ENCODE measurements at regions not wholly inside any gene's neighbourhood (a gene's known extent, or its start where the extent isn't known, plus 50 kb on each side); places are given as distances from the start of the nearest gene placed in this dataset.

DNA sequence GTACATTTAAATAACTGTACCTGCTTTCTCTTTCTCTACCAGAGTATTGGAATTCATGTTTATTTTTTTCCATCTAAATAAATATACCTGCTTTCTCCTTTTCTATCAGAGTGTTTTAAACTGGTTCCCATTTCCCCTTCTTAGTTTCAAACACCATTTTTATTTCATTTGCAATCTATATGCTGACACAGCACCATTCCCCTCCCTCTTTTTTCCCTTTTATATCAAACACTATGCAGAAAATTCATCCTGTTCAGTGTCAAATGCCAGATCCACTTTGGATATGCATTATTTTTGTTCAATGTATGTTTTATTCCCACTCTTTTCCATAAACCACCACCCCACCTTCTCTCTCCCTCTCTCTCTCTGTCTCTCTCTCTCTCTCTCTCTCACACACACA lies 85.8 kb upstream of the ST6GALNAC5 start:
- no peak overlapping the region for H3K4me3 ChIP-seq (ENCODE audit: low read depth, low read length)
- TF ChIP-seq, protein P1, sequence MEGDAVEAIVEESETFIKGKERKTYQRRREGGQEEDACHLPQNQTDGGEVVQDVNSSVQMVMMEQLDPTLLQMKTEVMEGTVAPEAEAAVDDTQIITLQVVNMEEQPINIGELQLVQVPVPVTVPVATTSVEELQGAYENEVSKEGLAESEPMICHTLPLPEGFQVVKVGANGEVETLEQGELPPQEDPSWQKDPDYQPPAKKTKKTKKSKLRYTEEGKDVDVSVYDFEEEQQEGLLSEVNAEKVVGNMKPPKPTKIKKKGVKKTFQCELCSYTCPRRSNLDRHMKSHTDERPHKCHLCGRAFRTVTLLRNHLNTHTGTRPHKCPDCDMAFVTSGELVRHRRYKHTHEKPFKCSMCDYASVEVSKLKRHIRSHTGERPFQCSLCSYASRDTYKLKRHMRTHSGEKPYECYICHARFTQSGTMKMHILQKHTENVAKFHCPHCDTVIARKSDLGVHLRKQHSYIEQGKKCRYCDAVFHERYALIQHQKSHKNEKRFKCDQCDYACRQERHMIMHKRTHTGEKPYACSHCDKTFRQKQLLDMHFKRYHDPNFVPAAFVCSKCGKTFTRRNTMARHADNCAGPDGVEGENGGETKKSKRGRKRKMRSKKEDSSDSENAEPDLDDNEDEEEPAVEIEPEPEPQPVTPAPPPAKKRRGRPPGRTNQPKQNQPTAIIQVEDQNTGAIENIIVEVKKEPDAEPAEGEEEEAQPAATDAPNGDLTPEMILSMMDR (IDR thresholded peaks at IDR 0.05; ENCODE audit: low read depth, low read length, missing control alignments): no peak
- in situ Hi-C loops (cut with HindIII; ENCODE audit: low sequenced_read_pairs): no loop called here
- no peak for DNase-seq (ENCODE audit: low read depth)

DNA sequence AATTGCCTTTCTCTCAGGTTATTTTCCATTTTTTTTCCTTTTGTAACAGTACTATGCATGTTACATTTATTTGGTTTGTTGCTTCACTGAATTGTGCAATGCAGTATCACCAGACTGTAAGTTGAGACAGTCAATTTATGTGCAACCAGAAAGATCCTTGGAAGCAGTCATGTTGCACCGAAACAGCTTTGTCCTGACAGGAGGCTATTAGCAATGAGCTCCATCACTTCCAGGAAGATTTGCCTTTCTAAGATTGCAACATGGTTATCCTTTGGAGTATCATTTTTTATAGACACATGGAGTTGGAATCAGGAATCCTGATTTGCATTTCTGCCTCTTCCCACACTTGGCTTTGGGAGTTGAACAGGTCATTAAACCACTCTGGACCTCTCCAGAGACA lies 84.5 kb upstream of the ST6GALNAC5 start:
- no peak overlapping the region for H3K4me3 ChIP-seq (ENCODE audit: low read depth, low read length)
- TF ChIP-seq, protein P1 (IDR thresholded peaks at IDR 0.05; ENCODE audit: low read depth, low read length, missing control alignments): no peak
- in situ Hi-C loops (cut with HindIII; ENCODE audit: low sequenced_read_pairs): no loop called here
- DNase-seq (ENCODE audit: low read depth): no peak

DNA sequence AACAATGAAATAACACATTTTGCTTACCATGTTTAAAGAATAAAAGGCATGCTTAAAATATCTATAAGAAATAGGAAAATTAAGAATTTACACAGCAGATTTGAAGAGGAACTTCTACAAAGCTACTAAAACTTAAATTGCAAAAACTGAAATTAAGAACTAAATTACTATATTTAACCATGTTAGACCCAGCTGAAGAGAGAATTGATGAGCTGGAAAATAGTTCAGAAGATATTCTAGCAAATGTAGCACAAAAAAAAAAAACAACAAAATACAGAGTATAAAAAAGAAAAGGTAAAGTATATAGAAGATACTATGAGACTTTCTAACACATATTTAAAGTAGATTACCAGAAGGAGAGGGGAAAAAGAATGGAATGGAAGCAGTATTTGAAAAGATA lies 82.8 kb upstream of the ST6GALNAC5 start:
- in situ Hi-C loops (cut with HindIII; ENCODE audit: low sequenced_read_pairs): no loop called here
- no peak for DNase-seq (ENCODE audit: low read depth)
- no peak overlapping the region for H3K4me3 ChIP-seq (ENCODE audit: low read depth, low read length)
- TF ChIP-seq, protein P1 (IDR thresholded peaks at IDR 0.05; ENCODE audit: low read depth, low read length, missing control alignments): no peak

DNA sequence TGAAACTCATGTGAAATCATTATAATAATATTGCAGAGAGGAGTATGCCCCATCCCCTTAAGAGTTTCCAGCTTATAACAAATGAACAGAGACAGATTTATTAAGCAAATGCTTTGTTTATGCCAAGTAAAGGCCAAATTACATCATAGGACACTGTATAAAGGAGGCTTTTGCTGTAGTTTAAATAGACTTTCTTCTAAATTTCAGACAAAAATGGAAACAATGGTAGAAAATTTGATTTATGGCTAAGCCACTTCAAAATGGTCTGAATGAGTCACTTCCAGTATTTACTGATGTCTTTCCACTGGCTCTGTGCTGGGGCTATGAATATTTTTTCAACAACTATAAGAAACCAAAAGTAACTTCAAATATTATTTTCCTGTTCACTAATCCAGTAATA lies 81.1 kb upstream of the ST6GALNAC5 start:
- no peak overlapping the region for H3K4me3 ChIP-seq (ENCODE audit: low read depth, low read length)
- in situ Hi-C loops (cut with HindIII; ENCODE audit: low sequenced_read_pairs): no loop called here
- TF ChIP-seq, protein P1 (IDR thresholded peaks at IDR 0.05; ENCODE audit: low read depth, low read length, missing control alignments): no peak
- no peak for DNase-seq (ENCODE audit: low read depth)

DNA sequence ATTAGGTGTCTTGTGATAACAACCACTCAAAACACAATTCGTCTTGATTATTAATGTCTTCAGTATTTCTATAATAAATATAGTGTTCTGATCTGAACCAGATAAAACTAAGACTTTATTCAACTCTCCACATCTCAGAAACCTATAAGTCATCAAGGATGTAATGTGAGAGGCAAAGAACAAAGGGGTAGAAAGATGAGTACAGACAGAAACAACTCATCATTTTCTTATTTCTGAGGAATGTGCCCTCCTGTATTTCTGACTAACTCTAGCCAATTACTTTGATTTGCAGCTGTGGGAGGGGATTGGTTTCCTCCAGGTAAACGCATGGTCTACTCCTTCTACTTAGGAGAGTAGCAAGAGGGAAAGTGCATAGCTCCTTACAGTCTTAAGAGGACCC lies 73.7 kb upstream of the ST6GALNAC5 start:
- H3K4me3 ChIP-seq (ENCODE audit: low read depth, low read length): no peak overlapping the region
- TF ChIP-seq, protein P1 (IDR thresholded peaks at IDR 0.05; ENCODE audit: low read depth, low read length, missing control alignments): no peak
- in situ Hi-C loops (cut with HindIII; ENCODE audit: low sequenced_read_pairs): no loop called here
- no peak for DNase-seq (ENCODE audit: low read depth)

DNA sequence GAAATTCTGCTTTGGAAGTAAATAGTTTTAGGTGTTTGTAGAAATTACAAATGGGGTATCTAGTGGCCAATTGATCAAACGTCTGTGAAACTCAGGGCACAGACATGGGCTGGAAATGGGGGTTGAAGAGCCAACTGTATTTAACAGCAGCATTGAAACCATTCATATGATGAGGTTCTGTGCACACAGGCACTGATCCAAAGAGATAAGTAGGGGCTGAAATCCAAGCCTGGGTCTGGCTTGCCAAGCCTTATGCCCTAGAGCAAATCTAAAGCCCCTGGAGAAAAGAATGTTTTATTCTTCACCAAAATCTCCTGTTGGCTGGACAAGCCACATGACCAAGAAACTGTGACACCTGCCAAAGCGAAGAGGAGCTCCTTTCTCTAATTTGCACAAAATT lies 67.6 kb upstream of the ST6GALNAC5 start:
- TF ChIP-seq, protein P1 (IDR thresholded peaks at IDR 0.05; ENCODE audit: low read depth, low read length, missing control alignments): no peak
- H3K4me3 ChIP-seq (ENCODE audit: low read depth, low read length): no peak overlapping the region
- in situ Hi-C loops (cut with HindIII; ENCODE audit: low sequenced_read_pairs): no loop called here
- DNase-seq (ENCODE audit: low read depth): no peak

DNA sequence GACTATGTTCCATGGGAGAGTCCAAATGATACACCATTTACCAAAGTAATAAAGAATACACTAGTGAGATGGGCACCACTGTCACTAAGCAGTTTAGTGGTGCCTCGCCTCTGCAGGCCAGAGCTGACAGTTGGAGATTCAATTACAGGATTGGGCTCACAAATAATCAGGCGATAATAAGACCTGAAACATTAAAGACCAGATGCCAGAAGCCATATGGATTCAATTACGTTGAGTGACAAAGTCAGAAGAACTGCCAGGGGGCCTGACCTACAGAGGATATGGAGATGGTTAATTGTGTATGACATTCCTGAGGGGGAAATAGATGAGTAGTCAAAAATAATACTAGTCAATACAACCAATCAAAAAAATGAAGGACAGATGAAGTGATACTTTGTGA lies 65.2 kb upstream of the ST6GALNAC5 start:
- TF ChIP-seq, protein P1 (IDR thresholded peaks at IDR 0.05; ENCODE audit: low read depth, low read length, missing control alignments): no peak
- DNase-seq (ENCODE audit: low read depth): no peak
- in situ Hi-C loops (cut with HindIII; ENCODE audit: low sequenced_read_pairs): no loop called here
- H3K4me3 ChIP-seq (ENCODE audit: low read depth, low read length): no peak overlapping the region
